ENCODE measurements at regions not wholly inside any gene's neighbourhood (a gene's known extent, or its start where the extent isn't known, plus 50 kb on each side); places are given as distances from the start of the nearest gene placed in this dataset.
A peak's percentile ranks its signal among the peaks of the same experiment; 100 is the strongest.

DNA sequence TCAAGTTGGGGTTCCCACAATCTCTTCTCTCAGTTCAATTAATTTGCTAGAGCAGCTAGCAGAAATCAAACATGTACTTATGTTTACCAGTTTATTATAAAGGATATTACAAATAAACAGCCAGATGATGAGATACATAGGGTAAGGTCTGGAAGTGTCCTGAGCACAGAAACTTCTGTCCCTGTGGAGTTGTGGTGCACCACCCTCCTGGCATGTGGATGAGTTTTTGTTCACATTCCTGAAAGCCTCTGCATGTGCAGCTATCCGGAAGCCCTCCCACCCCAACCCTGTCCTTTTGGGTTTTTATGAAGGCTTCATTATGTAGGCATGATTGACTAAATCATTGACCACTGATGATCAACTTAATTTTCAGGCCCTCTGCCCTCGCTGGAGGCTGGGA, 791.2 kb upstream of the ZNF608 start:
- TF ChIP-seq, protein P1, sequence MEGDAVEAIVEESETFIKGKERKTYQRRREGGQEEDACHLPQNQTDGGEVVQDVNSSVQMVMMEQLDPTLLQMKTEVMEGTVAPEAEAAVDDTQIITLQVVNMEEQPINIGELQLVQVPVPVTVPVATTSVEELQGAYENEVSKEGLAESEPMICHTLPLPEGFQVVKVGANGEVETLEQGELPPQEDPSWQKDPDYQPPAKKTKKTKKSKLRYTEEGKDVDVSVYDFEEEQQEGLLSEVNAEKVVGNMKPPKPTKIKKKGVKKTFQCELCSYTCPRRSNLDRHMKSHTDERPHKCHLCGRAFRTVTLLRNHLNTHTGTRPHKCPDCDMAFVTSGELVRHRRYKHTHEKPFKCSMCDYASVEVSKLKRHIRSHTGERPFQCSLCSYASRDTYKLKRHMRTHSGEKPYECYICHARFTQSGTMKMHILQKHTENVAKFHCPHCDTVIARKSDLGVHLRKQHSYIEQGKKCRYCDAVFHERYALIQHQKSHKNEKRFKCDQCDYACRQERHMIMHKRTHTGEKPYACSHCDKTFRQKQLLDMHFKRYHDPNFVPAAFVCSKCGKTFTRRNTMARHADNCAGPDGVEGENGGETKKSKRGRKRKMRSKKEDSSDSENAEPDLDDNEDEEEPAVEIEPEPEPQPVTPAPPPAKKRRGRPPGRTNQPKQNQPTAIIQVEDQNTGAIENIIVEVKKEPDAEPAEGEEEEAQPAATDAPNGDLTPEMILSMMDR (conservative IDR thresholded peaks at IDR 0.05; ENCODE audit: control insufficient read depth, insufficient read depth, low read depth, low read length), result no peak
- DNase-seq (ENCODE audit: low read depth), result no peak

DNA sequence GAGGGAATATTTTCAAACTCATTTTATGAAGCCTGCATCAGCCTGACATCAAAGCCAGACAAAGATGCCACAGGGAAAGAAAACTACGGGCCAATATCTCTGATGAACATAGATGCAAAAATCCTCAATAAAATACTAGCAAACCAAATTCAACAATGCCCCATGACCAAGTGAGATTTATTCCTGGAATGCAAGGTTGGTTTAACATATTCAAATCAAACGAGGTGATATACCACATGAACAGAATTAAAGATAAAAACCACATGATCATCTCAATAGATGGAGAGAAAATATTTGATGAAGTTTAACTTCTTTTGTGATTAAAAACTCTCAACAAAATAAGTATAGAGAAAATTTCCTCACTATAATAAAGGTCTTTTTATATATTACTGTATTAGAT, 792.0 kb upstream of the ZNF608 start:
- no peak for DNase-seq (ENCODE audit: low read depth)
- TF ChIP-seq, protein P1 (conservative IDR thresholded peaks at IDR 0.05; ENCODE audit: control insufficient read depth, insufficient read depth, low read depth, low read length), result no peak

More for the DNA sequence above, 791.2 kb upstream of the ZNF608 start:
- H3K4me3 ChIP-seq (ENCODE audit: control insufficient read depth, low read depth, low read length), result no peak overlapping the region

DNA sequence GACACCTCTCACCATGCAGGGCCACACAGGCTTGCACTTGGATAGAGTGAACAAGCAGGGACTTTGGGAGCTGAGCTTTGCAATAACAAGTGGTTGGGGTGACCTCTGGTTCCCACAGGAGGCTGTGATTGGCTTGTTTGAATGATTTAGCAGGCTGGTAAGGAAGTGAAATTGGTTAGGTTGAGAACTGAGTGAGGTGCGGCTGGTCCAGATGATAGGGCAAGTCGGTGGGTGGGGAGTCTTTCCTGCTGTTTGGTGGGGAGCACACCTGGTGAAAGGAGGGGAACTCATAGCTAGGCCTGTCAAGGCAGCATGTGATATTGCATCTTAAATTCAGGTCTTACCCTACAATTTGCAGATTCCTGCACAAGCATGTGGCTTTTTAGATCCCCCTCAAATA, 794.6 kb upstream of the ZNF608 start:
- TF ChIP-seq, protein P1 (conservative IDR thresholded peaks at IDR 0.05; ENCODE audit: control insufficient read depth, insufficient read depth, low read depth, low read length), result no peak
- no peak overlapping the region for H3K4me3 ChIP-seq (ENCODE audit: control insufficient read depth, low read depth, low read length)
- no peak for DNase-seq (ENCODE audit: low read depth)

More for the DNA sequence above, 792.0 kb upstream of the ZNF608 start:
- no peak overlapping the region for H3K4me3 ChIP-seq (ENCODE audit: control insufficient read depth, low read depth, low read length)

DNA sequence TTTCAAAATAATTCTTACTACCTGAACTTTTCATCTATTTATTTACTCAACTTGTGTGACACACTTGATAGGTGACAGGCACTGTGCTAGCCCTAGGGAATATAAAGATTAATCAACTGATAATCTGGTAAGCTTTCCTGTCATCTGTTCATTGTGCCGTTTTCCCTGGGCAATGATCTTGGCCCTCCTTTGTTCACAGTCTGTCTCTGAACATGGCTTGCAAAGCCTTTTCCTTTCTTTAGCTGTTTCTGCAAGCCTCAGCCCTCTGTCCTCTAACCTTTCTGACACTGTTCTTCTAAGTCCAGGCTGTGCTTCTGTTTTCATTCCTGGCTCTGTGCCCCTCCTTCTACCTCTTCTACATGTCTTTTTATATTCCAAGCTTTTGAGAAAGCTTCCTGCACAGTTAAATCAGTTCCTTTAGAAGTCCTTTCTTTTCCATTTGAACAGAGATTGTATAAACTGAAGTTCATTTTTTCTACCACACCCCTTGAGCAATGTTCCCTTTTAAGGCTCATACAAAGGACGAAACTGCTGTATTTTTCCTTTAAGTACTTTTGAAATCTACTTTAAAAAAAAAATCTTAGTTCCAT, 803.0 kb upstream of the ZNF608 start:
- TF ChIP-seq, protein P1 (conservative IDR thresholded peaks at IDR 0.05; ENCODE audit: control insufficient read depth, insufficient read depth, low read depth, low read length), result no peak

DNA sequence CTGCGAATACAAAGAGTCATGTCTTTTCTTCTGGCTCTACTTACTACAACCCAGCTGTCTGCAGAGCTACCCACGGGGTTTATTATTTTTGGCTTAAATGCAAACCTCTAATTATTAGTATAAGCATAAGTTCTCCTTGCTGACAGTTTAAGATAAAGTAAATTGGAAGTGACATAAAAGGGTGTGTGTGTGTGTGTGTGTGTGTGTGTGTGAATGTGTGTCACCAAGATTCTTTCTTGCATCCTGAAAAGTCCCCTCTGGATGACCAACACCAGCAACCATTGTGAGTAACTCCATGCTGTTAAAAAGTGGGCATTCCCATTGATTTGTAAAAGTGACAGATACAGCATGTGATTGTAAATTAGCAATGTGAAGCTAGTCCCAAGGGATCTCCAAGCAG, 803.8 kb upstream of the ZNF608 start:
- DNase-seq (ENCODE audit: low read depth), result peak; percentile 87
- no peak overlapping the region for H3K4me3 ChIP-seq (ENCODE audit: control insufficient read depth, low read depth, low read length)
- TF ChIP-seq, protein P1 (conservative IDR thresholded peaks at IDR 0.05; ENCODE audit: control insufficient read depth, insufficient read depth, low read depth, low read length), result no peak

More for the DNA sequence above, 803.0 kb upstream of the ZNF608 start:
- H3K4me3 ChIP-seq (ENCODE audit: control insufficient read depth, low read depth, low read length), result no peak overlapping the region
- no peak for DNase-seq (ENCODE audit: low read depth)

DNA sequence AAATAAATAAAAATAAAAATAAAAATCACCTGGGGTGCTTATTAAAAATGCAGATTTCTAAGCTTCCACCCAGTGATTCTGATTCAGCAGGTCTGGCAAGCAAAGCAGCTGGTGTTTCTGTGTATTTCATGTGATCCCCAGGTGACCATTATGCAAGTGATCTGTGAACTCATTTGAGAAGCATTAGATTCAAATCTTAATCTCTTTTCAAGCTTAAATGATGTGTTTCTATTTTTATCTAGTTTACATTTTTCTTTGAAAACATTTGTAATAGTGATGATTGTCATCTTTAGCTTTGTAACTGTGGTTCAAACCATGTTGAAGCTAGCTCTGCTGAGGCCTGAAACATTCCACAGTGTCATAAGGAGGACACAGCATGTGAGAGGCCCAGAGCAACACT, 804.8 kb upstream of the ZNF608 start:
- no peak overlapping the region for H3K4me3 ChIP-seq (ENCODE audit: control insufficient read depth, low read depth, low read length)
- no peak for DNase-seq (ENCODE audit: low read depth)
- TF ChIP-seq, protein P1 (conservative IDR thresholded peaks at IDR 0.05; ENCODE audit: control insufficient read depth, insufficient read depth, low read depth, low read length), result no peak

DNA sequence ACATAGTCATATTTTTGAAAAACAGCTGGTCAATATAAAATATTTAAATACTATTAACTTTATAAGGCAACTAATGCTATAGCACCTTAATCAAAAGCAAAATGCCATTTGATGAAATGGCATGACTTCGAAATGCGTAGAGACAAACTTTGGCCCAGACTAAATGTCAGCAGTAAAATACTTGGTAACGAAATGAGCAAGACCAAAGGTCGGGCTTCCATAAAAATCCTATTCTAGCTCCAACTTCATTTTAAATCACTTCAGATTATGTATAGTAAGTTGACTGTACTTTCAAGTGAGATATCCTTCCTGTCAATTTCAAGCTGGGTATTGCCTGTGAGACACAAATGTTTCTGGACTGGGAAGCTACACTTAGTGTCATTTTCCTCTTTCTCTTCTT, 805.4 kb upstream of the ZNF608 start:
- no peak for DNase-seq (ENCODE audit: low read depth)
- H3K4me3 ChIP-seq (ENCODE audit: control insufficient read depth, low read depth, low read length), result no peak overlapping the region
- TF ChIP-seq, protein P1 (conservative IDR thresholded peaks at IDR 0.05; ENCODE audit: control insufficient read depth, insufficient read depth, low read depth, low read length), result no peak

Data from fibroblast of mammary gland (primary cell).